ENCODE measurements at regions not wholly inside any gene's neighbourhood (a gene's known extent, or its start where the extent isn't known, plus 50 kb on each side); places are given as distances from the start of the nearest gene placed in this dataset.

DNA sequence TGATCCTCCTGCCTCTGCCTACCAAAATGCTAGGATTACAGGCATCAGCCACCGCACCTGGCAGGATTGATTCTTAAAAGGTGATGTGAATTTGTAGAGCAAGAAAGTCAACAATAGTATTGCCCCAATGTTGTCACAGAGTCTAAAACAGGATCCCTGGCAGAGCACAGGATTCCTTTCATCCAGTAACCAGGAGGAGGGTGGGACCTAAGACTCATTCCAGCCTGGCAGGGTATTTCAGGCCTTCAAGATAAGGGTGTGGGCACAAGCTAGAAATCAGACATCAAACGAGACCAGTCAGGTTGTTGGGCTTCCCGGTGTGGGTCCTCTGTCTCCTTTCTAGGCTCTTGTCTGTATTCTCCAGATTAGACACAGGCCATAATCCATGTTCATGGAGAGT, 511.4 kb downstream of the BCL11A start:
- no peaks in the 10 kb centered on the region for H3K27me3 ChIP-seq (ENCODE audit: control insufficient read depth, insufficient read depth, low read length)
- POLR2A ChIA-PET: no interaction called here
- no peak for DNase-seq (ENCODE audit: low read depth)
- no peak overlapping the region for H3K4me3 ChIP-seq (ENCODE audit: low read depth, low read length)
- TF ChIP-seq, protein P1, sequence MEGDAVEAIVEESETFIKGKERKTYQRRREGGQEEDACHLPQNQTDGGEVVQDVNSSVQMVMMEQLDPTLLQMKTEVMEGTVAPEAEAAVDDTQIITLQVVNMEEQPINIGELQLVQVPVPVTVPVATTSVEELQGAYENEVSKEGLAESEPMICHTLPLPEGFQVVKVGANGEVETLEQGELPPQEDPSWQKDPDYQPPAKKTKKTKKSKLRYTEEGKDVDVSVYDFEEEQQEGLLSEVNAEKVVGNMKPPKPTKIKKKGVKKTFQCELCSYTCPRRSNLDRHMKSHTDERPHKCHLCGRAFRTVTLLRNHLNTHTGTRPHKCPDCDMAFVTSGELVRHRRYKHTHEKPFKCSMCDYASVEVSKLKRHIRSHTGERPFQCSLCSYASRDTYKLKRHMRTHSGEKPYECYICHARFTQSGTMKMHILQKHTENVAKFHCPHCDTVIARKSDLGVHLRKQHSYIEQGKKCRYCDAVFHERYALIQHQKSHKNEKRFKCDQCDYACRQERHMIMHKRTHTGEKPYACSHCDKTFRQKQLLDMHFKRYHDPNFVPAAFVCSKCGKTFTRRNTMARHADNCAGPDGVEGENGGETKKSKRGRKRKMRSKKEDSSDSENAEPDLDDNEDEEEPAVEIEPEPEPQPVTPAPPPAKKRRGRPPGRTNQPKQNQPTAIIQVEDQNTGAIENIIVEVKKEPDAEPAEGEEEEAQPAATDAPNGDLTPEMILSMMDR (IDR thresholded peaks at IDR 0.05; ENCODE audit: insufficient read depth, low read depth, low read length): no peak
- CTCF ChIA-PET: no interaction called here
- H3K36me3 ChIP-seq (ENCODE audit: control insufficient read depth, insufficient read depth, low read length): no peaks in the 10 kb centered on the region

DNA sequence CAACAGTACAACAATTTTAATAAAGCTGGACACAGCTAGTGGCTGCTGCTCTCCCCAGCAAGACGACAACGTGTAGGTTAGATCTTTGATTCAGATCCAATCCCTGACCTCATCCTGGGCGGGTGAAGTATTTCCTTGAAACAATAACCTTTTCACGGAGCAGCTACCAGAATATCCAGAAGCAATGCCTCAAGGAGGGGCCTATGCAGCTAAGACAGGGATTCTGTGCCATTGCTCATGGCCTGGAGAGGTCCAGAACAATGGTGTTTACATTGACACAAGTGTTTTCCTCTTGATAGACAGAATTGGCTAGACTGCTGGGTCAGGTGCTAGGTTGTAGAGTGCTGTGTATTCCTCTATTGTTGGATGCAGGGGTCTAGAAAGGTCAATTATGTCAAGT, 520.1 kb downstream of the BCL11A start:
- no peak overlapping the region for H3K4me3 ChIP-seq (ENCODE audit: low read depth, low read length)
- no peaks in the 10 kb centered on the region for H3K36me3 ChIP-seq (ENCODE audit: control insufficient read depth, insufficient read depth, low read length)
- no peaks in the 10 kb centered on the region for H3K27me3 ChIP-seq (ENCODE audit: control insufficient read depth, insufficient read depth, low read length)
- POLR2A ChIA-PET: no interaction called here
- CTCF ChIA-PET: interaction anchor here (0.7 kb wide), 1 partner anchor 87 kb away, joined by 3 read pairs; no protein-coding TSS in a partner anchor
- no peak for DNase-seq (ENCODE audit: low read depth)
- TF ChIP-seq, protein P1 (IDR thresholded peaks at IDR 0.05; ENCODE audit: insufficient read depth, low read depth, low read length): no peak

DNA sequence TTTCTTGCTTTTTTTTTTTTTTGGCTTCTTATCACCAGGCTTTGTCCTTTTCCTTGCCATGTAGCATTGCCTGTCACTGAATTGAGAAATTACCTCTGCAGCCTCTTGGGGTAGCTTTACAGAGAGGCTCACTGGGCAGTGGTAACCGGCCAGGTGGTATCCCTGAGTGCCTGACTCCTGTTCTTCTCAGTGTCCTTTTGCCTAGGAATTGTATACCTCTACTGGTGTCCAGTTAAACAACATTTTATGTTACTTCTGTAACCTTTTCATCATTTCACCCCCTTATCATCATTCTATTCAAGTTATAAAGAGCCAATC, 523.9 kb downstream of the BCL11A start:
- TF ChIP-seq, protein P1 (IDR thresholded peaks at IDR 0.05; ENCODE audit: insufficient read depth, low read depth, low read length): no peak
- H3K36me3 ChIP-seq (ENCODE audit: control insufficient read depth, insufficient read depth, low read length): no peaks in the 10 kb centered on the region
- H3K27me3 ChIP-seq (ENCODE audit: control insufficient read depth, insufficient read depth, low read length): no peaks in the 10 kb centered on the region
- POLR2A ChIA-PET: no interaction called here
- no peak for DNase-seq (ENCODE audit: low read depth)
- no peak overlapping the region for H3K4me3 ChIP-seq (ENCODE audit: low read depth, low read length)
- CTCF ChIA-PET: no interaction called here

DNA sequence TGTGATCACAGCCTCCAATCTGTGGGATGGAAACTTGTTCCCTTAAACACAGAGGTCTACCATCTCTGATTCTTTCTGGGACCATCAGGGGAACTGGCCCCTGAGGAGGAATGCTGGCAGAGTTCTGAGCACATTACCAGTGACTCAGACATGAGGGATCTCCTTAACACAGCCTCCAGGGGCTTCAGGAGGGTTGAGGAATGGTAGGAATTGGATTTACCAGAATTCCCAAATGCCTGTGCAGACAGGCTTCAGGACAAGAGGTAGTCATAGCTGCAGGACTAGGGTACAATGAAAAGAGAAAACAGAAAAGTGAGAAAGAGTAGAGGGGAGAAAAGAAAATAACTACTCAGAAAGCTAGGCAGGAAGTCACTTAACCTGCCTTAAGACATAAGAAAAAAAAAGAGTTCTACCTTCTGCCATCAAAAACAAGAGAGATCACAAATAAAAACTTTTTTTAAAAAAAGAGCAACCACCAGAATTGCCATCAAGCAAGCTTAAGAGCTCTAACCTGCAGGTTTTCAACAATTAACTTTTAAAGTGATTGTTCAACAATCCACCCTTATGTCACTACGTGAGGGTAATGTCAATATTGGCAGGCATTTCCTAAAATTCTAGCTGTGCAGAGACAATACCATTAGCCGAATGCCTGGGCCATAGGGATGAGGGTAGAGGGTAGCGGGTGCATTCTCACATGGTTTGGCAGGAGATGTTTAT, 524.4 kb downstream of the BCL11A start:
- POLR2A ChIA-PET: no interaction called here
- Histone ChIP-seq H3K36me3 (ENCODE audit: control insufficient read depth, insufficient read depth, low read length) (no peaks in the 10 kb centered on the region), H3K27me3 (ENCODE audit: control insufficient read depth, insufficient read depth, low read length) (no peaks in the 10 kb centered on the region), H3K4me3 (ENCODE audit: low read depth, low read length) (no peak overlapping the region)
- DNase-seq (ENCODE audit: low read depth): no peak
- TF ChIP-seq, protein P1 (IDR thresholded peaks at IDR 0.05; ENCODE audit: insufficient read depth, low read depth, low read length): no peak
- CTCF ChIA-PET: no interaction called here

DNA sequence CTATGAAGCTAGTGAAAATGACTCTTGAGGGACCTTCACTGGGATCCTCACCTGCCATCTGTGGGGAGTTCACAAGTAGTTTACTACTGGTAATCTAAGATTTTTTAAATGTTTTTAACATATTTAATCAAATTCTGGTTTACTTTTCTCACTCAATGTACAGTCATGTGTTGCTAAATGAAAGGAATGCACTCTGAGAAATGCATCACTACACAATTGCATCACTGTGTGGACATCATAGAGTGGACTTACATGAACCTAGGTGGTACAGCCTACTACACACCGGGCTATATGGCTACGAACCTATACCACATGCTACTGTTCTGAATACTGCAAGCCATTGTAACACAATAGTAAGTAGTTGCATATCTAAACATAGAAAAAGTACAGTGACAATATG, 528.0 kb downstream of the BCL11A start:
- POLR2A ChIA-PET: no interaction called here

More for the DNA sequence above, 528.0 kb downstream of the BCL11A start:
- TF ChIP-seq, protein P1 (IDR thresholded peaks at IDR 0.05; ENCODE audit: insufficient read depth, low read depth, low read length): no peak
- Histone ChIP-seq H3K36me3 (ENCODE audit: control insufficient read depth, insufficient read depth, low read length) (no peaks in the 10 kb centered on the region), H3K27me3 (ENCODE audit: control insufficient read depth, insufficient read depth, low read length) (no peaks in the 10 kb centered on the region), H3K4me3 (ENCODE audit: low read depth, low read length) (no peak overlapping the region)
- DNase-seq (ENCODE audit: low read depth): no peak
- CTCF ChIA-PET: no interaction called here
